ENCODE measurements at regions not wholly inside any gene's neighbourhood (a gene's known extent, or its start where the extent isn't known, plus 50 kb on each side); places are given as distances from the start of the nearest gene placed in this dataset.

DNA sequence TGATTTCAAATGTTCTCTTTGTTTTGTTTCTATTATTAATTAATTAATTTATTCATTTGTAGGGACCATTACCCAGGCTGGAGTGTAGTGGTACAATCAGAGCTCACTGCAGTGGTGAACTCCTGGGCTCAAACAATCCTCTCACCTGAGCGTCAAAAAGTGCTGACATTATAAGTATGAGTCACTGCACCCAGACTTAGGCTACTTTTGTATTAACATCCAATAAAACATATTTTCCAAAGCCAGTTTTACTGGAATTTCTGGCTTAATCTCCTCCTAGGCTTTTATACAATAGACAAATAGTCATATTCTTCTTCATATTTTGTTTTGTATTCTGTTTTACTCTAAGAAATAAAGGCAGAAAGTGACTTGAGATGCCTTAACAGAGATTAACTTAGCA, 749.6 kb downstream of the SLC16A7 start:
- TF ChIP-seq EZH2 (IDR thresholded peaks at IDR 0.05; ENCODE audit: low read depth), result no peak
- TF ChIP-seq, protein P1, sequence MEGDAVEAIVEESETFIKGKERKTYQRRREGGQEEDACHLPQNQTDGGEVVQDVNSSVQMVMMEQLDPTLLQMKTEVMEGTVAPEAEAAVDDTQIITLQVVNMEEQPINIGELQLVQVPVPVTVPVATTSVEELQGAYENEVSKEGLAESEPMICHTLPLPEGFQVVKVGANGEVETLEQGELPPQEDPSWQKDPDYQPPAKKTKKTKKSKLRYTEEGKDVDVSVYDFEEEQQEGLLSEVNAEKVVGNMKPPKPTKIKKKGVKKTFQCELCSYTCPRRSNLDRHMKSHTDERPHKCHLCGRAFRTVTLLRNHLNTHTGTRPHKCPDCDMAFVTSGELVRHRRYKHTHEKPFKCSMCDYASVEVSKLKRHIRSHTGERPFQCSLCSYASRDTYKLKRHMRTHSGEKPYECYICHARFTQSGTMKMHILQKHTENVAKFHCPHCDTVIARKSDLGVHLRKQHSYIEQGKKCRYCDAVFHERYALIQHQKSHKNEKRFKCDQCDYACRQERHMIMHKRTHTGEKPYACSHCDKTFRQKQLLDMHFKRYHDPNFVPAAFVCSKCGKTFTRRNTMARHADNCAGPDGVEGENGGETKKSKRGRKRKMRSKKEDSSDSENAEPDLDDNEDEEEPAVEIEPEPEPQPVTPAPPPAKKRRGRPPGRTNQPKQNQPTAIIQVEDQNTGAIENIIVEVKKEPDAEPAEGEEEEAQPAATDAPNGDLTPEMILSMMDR (conservative IDR thresholded peaks at IDR 0.05), result no peak
- Histone ChIP-seq H3F3A (ENCODE audit: insufficient read depth, low read depth) (no peaks in the 10 kb centered on the region), H3K27ac (no peak overlapping the region), H2AFZ (no peak overlapping the region), H3K79me2 (ENCODE audit: low read depth) (no peaks in the 10 kb centered on the region), H3K4me3 (no peak overlapping the region), H3K9me3 (ENCODE audit: insufficient read depth, low read depth) (no peaks in the 10 kb centered on the region), H4K20me1 (ENCODE audit: insufficient read depth) (no peaks in the 10 kb centered on the region), H3K4me1 (replicated peaks; ENCODE audit: insufficient read depth) (no peaks in the 10 kb centered on the region), H3K27me3 (ENCODE audit: insufficient read depth, low read depth) (no peaks in the 10 kb centered on the region), H3K36me3 (ENCODE audit: low read depth) (no peaks in the 10 kb centered on the region), H3K4me2 (no peak overlapping the region), H3K9me2 (ENCODE audit: insufficient read depth) (0 out of 2 replicates have a peak, but pooled peaks cover 3% of the 10 kb centered on the region)
- intact Hi-C loops (cut with micrococcal nuclease; ENCODE audit: unreplicated experiment), result no loop called here
- ChIA-PET CTCF (no interaction called here), POLR2A (ENCODE audit: unreplicated experiment) (no interaction called here)
- DNase-seq, result peak; percentile 3 to 53
- no TSS peak for BruUV-seq (replicated peaks)

DNA sequence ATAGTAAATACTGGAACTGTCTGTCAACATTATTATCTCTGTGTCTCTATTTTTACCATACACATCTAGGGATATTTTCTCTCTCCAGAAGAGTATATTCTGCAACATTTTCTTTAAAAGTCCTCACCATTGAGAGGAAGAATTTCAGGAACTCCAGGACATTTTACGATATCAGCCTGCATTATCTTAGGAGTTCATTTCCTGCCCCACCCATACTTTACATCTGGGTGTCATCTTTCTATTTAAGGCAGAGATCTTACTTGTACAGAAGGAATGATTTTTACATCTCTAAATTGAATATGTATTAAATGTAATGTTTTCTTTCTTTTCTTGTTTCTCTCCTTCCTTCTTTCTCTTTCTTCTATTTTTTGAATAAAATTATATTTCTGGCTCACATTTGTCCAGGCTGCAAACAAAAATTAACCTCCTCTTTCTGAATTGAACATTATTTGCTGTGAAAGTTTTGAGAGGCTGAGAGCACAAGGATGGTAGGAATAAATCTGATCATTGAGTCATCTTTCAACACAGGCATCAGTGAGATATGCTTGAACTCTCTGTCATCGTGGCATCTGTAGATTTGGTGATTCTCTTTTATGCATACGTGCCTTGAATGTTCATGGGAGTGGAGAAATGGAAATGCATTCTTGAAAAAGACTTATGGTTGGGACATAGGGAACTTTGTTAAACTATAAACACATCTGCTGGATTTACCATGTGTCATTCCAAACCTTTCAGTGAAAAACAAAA, 753.6 kb downstream of the SLC16A7 start:
- Histone ChIP-seq H3K79me2 (ENCODE audit: low read depth) (no peaks in the 10 kb centered on the region), H3K4me2 (no peak overlapping the region), H3K4me1 (replicated peaks; ENCODE audit: insufficient read depth) (no peaks in the 10 kb centered on the region), H3K36me3 (ENCODE audit: low read depth) (no peaks in the 10 kb centered on the region), H2AFZ (no peak overlapping the region), H4K20me1 (ENCODE audit: insufficient read depth) (no peaks in the 10 kb centered on the region), H3K9me3 (ENCODE audit: insufficient read depth, low read depth) (no peaks in the 10 kb centered on the region), H3K27me3 (ENCODE audit: insufficient read depth, low read depth) (no peaks in the 10 kb centered on the region), H3F3A (ENCODE audit: insufficient read depth, low read depth) (no peaks in the 10 kb centered on the region), H3K4me3 (no peak overlapping the region), H3K27ac (no peak overlapping the region), H3K9me2 (ENCODE audit: insufficient read depth) (no peaks in the 10 kb centered on the region)
- CTCF ChIA-PET, result no interaction called here
- POLR2A ChIA-PET (ENCODE audit: unreplicated experiment), result no interaction called here
- intact Hi-C loops (cut with micrococcal nuclease; ENCODE audit: unreplicated experiment), result no loop called here
- no TSS peak for BruUV-seq (replicated peaks)
- TF ChIP-seq EZH2 (IDR thresholded peaks at IDR 0.05; ENCODE audit: low read depth), result no peak
- TF ChIP-seq, protein P1 (conservative IDR thresholded peaks at IDR 0.05), result no peak
- no peak for DNase-seq

DNA sequence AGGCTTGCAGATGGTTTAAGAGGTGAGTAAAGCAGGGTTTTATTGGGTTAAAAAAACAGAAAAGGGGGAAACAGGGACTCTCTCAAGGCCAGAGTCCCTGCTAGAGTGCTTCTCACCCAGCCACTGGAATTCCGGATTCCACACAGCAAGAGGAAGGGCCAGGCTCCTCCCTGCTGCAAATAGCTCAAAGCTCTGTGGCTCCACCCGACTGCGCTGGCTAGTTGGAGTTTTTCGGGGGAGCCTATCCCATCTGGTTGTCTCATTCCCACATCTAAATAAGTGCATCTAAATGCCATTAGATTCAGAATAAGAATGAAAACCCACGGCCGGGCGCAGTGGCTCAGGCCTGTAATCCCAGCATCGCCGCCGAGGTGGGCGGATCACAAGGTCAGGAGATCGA, 791.5 kb downstream of the SLC16A7 start:
- Histone ChIP-seq H3F3A (ENCODE audit: insufficient read depth, low read depth) (no peaks in the 10 kb centered on the region), H3K4me2 (no peak overlapping the region), H3K4me1 (replicated peaks; ENCODE audit: insufficient read depth) (no peaks in the 10 kb centered on the region), H3K27me3 (ENCODE audit: insufficient read depth, low read depth) (no peaks in the 10 kb centered on the region), H2AFZ (no peak overlapping the region), H3K4me3 (no peak overlapping the region), H4K20me1 (ENCODE audit: insufficient read depth) (no peaks in the 10 kb centered on the region), H3K79me2 (ENCODE audit: low read depth) (no peaks in the 10 kb centered on the region), H3K9me2 (ENCODE audit: insufficient read depth) (no peaks in the 10 kb centered on the region), H3K36me3 (ENCODE audit: low read depth) (no peaks in the 10 kb centered on the region), H3K27ac (no peak overlapping the region), H3K9me3 (ENCODE audit: insufficient read depth, low read depth) (no peaks in the 10 kb centered on the region)
- no TSS peak for BruUV-seq (replicated peaks)
- TF ChIP-seq, protein P1 (conservative IDR thresholded peaks at IDR 0.05), result no peak
- no peak for TF ChIP-seq EZH2 (IDR thresholded peaks at IDR 0.05; ENCODE audit: low read depth)
- no peak for DNase-seq
- POLR2A ChIA-PET (ENCODE audit: unreplicated experiment), result no interaction called here
- intact Hi-C loops (cut with micrococcal nuclease; ENCODE audit: unreplicated experiment), result no loop called here
- CTCF ChIA-PET, result no interaction called here
